ENCODE measurements at regions not wholly inside any gene's neighbourhood (a gene's known extent, or its start where the extent isn't known, plus 50 kb on each side); places are given as distances from the start of the nearest gene placed in this dataset.

GRCh38 chr5:96243862-96244261, 189.2 kb downstream of the PCSK1 start:
- no peak for DNase-seq

- DNase-seq: no peak
Observed at GRCh38 chr5:96243203-96243602, 189.8 kb downstream of the PCSK1 start.

GRCh38 chr5:96242571-96242970, 190.5 kb downstream of the PCSK1 start:
- no peak for DNase-seq

- no peak for DNase-seq
Observed at GRCh38 chr5:96236831-96237230, 196.2 kb downstream of the PCSK1 start.

- DNase-seq: no peak
Observed at GRCh38 chr5:96236051-96236450, 197.0 kb downstream of the PCSK1 start.

- DNase-seq: no peak
Observed at GRCh38 chr5:96235008-96235910, 197.8 kb downstream of the PCSK1 start.

GRCh38 chr5:96232602-96233001, 200.4 kb downstream of the PCSK1 start:
- DNase-seq: no peak

- no peak for DNase-seq
Observed at GRCh38 chr5:96229188-96229587, 203.9 kb downstream of the PCSK1 start.

- no peak for DNase-seq
Observed at GRCh38 chr5:96228408-96228807, 204.6 kb downstream of the PCSK1 start.

GRCh38 chr5:96227957-96228356, 205.1 kb downstream of the PCSK1 start:
- no peak for DNase-seq

GRCh38 chr5:96226941-96227552, 206.0 kb downstream of the PCSK1 start:
- no peak for DNase-seq

- no peak for DNase-seq
Observed at GRCh38 chr5:96222129-96222528, 210.9 kb downstream of the PCSK1 start.

- no peak for DNase-seq
Observed at GRCh38 chr5:96220610-96221390, 212.2 kb downstream of the PCSK1 start.

- no peak for DNase-seq
Observed at GRCh38 chr5:96219580-96220281, 213.3 kb downstream of the PCSK1 start.

- DNase-seq: no peak
Observed at GRCh38 chr5:96218653-96219052, 214.4 kb downstream of the PCSK1 start.

- DNase-seq: no peak
Observed at GRCh38 chr5:96214442-96215197, 218.4 kb downstream of the PCSK1 start.

GRCh38 chr5:96209829-96210228, 223.2 kb downstream of the PCSK1 start:
- DNase-seq: no peak

- DNase-seq: no peak
Observed at GRCh38 chr5:96207420-96207819, 225.6 kb downstream of the PCSK1 start.

GRCh38 chr5:96203761-96204160, 229.3 kb downstream of the PCSK1 start:
- DNase-seq: no peak

- DNase-seq: no peak
Observed at GRCh38 chr5:96201503-96201902, 231.5 kb downstream of the PCSK1 start.

- no peak for DNase-seq
Observed at GRCh38 chr5:96200641-96201040, 232.4 kb downstream of the PCSK1 start.

- no peak for DNase-seq
Observed at GRCh38 chr5:96199713-96200183, 233.3 kb downstream of the PCSK1 start.
